ENCODE measurements at regions not wholly inside any gene's neighbourhood (a gene's known extent, or its start where the extent isn't known, plus 50 kb on each side); places are given as distances from the start of the nearest gene placed in this dataset.

- H4K20me1 ChIP-seq (ENCODE audit: insufficient read depth, low read length, poor library complexity, severe bottlenecking), result no peaks in the 10 kb centered on the region
- H3K79me2 ChIP-seq (ENCODE audit: insufficient read depth, low read length), result no peaks in the 10 kb centered on the region
- H3K9ac ChIP-seq (ENCODE audit: low read depth, low read length, poor library complexity, severe bottlenecking), result no peak overlapping the region
- H3K4me2 ChIP-seq (ENCODE audit: low read depth, low read length, poor library complexity, severe bottlenecking), result no peak overlapping the region
- H3K4me1 ChIP-seq (ENCODE audit: insufficient read depth, low read length, poor library complexity, severe bottlenecking), result no peaks in the 10 kb centered on the region
- TF ChIP-seq CTCF (conservative IDR thresholded peaks at IDR 0.05; ENCODE audit: low read length), result no peak
- TF ChIP-seq EZH2phosphoT487 (IDR thresholded peaks at IDR 0.05; ENCODE audit: borderline replicate concordance), result no peak
- no peaks in the 10 kb centered on the region for H3F3A ChIP-seq (ENCODE audit: low read depth)
- no peaks in the 10 kb centered on the region for H3K36me3 ChIP-seq (ENCODE audit: insufficient read depth, low read length)
- H3K4me3 ChIP-seq (ENCODE audit: low read length, poor library complexity, severe bottlenecking), result no peak overlapping the region
- H3K9me3 ChIP-seq (ENCODE audit: insufficient read depth, low read depth, low read length), result 0 out of 2 replicates have a peak, but pooled peaks cover 5% of the 10 kb centered on the region
- no peaks in the 10 kb centered on the region for H3K9me2 ChIP-seq (replicated peaks; ENCODE audit: low read depth, low read length)
- H3K27me3 ChIP-seq (ENCODE audit: insufficient read depth, low read length, poor library complexity, severe bottlenecking), result no peaks in the 10 kb centered on the region
- no peak overlapping the region for H2AFZ ChIP-seq (ENCODE audit: low read length)
Measured at GRCh38 chr22:47848184-47848920, 1085.9 kb downstream of the TBC1D22A start.

DNA sequence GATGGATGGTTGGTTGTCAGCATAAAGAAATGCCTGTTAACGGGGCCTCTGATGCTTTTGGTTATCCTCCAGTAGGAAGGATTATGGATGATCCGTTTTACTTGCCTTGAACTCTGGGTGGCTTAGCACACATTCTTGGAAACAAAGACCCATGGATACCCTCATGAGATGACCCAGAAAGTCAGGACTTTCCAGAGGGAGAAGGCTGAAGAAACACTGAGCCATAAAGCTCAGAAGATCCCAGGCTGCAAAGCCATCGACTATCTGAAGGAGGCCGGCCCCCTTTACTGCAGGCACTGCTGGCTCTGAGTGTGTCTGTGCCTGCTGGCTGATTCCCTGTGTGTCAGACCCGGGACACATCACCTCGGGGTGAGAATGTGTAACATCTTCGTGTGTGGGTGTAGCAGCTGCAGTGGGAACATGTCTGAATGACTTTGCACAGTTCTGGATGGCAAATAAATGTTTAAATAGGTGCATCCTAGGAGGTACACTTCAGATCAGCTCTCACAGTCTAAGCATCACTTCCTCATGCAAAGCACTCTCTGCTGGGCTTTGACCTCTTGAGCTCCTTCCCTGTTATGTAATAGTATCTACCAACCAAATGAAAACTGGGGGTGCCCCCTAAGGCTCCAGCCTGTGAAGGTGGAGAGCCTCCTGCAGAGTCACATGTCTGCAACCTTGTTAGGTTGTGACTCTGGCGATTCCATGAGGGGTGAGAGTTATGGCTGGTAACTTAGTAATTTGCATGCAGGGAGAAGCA, 1084.9 kb downstream of the TBC1D22A start:
- Histone ChIP-seq H3K4me3 (ENCODE audit: low read length, poor library complexity, severe bottlenecking) (no peak overlapping the region), H4K20me1 (ENCODE audit: insufficient read depth, low read length, poor library complexity, severe bottlenecking) (no peaks in the 10 kb centered on the region), H3K9ac (ENCODE audit: low read depth, low read length, poor library complexity, severe bottlenecking) (no peak overlapping the region), H3F3A (ENCODE audit: low read depth) (no peaks in the 10 kb centered on the region), H3K9me2 (replicated peaks; ENCODE audit: low read depth, low read length) (no peaks in the 10 kb centered on the region), H3K36me3 (ENCODE audit: insufficient read depth, low read length) (no peaks in the 10 kb centered on the region), H3K9me3 (ENCODE audit: insufficient read depth, low read depth, low read length) (0 out of 2 replicates have a peak, but pooled peaks cover 5% of the 10 kb centered on the region), H3K27me3 (ENCODE audit: insufficient read depth, low read length, poor library complexity, severe bottlenecking) (no peaks in the 10 kb centered on the region), H3K4me2 (ENCODE audit: low read depth, low read length, poor library complexity, severe bottlenecking) (no peak overlapping the region), H2AFZ (ENCODE audit: low read length) (no peak overlapping the region), H3K79me2 (ENCODE audit: insufficient read depth, low read length) (no peaks in the 10 kb centered on the region), H3K4me1 (ENCODE audit: insufficient read depth, low read length, poor library complexity, severe bottlenecking) (no peaks in the 10 kb centered on the region)
- TF ChIP-seq CTCF (conservative IDR thresholded peaks at IDR 0.05; ENCODE audit: low read length) (no peak), EZH2phosphoT487 (IDR thresholded peaks at IDR 0.05; ENCODE audit: borderline replicate concordance) (no peak)

DNA sequence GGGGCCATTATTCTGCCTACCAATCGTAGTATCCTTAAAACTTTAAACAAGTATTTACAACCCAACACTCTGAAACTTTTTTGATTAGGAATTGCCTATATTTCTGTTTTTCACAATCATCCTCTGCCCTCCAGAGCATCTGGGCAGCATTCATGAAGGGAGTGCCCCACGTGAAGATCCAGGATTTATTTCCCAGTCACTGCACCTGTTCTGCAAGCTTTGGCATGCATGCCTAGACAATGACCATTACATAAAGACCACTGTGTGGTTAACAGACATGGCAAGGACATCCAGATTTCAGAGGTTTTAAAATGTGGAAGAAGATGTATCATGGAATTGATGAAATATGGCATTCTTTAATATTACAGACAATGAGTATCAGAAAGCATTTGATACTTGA, 1083.8 kb downstream of the TBC1D22A start:
- H3K9me2 ChIP-seq (replicated peaks; ENCODE audit: low read depth, low read length), result no peaks in the 10 kb centered on the region
- TF ChIP-seq CTCF (conservative IDR thresholded peaks at IDR 0.05; ENCODE audit: low read length) (no peak), EZH2phosphoT487 (IDR thresholded peaks at IDR 0.05; ENCODE audit: borderline replicate concordance) (no peak)
- H2AFZ ChIP-seq (ENCODE audit: low read length), result no peak overlapping the region
- H4K20me1 ChIP-seq (ENCODE audit: insufficient read depth, low read length, poor library complexity, severe bottlenecking), result no peaks in the 10 kb centered on the region
- H3K9ac ChIP-seq (ENCODE audit: low read depth, low read length, poor library complexity, severe bottlenecking), result no peak overlapping the region
- no peaks in the 10 kb centered on the region for H3K36me3 ChIP-seq (ENCODE audit: insufficient read depth, low read length)
- H3K4me3 ChIP-seq (ENCODE audit: low read length, poor library complexity, severe bottlenecking), result no peak overlapping the region
- no peaks in the 10 kb centered on the region for H3K4me1 ChIP-seq (ENCODE audit: insufficient read depth, low read length, poor library complexity, severe bottlenecking)
- H3K4me2 ChIP-seq (ENCODE audit: low read depth, low read length, poor library complexity, severe bottlenecking), result no peak overlapping the region
- H3K79me2 ChIP-seq (ENCODE audit: insufficient read depth, low read length), result no peaks in the 10 kb centered on the region
- no peaks in the 10 kb centered on the region for H3K27me3 ChIP-seq (ENCODE audit: insufficient read depth, low read length, poor library complexity, severe bottlenecking)
- H3F3A ChIP-seq (ENCODE audit: low read depth), result no peaks in the 10 kb centered on the region
- H3K9me3 ChIP-seq (ENCODE audit: insufficient read depth, low read depth, low read length), result 0 out of 2 replicates have a peak, but pooled peaks cover 5% of the 10 kb centered on the region
